ENCODE measurements at regions not wholly inside any gene's neighbourhood (a gene's known extent, or its start where the extent isn't known, plus 50 kb on each side); places are given as distances from the start of the nearest gene placed in this dataset.

DNA sequence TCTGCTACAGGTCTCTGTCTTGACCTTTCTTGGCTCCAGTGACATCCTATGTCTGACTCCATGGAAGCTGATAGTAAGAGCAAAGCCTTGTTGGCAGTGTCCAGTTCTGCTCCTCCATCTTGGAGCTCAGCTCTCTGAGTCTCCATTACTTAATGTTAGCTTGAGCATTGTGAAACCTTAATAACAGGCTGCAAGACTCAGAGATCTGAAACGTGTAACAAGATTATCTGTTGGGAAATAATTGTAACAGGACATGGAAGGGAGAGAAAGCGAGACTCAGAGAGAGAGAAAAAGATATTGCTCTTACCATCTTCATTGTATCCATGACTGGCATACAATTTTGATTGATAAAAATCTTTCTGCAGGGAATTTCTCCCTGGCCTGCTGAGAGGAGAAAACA lies 1365.7 kb downstream of the AACS start:
- TF ChIP-seq EZH2phosphoT487 (IDR thresholded peaks at IDR 0.05; ENCODE audit: insufficient read depth, low read depth): no peak
- TF ChIP-seq EZH2 (IDR thresholded peaks at IDR 0.05; ENCODE audit: insufficient read depth, poor library complexity, severe bottlenecking): no peak

Measured in GM23248 (cell line).